Fibroblast of skin of right quadriceps (primary cell): ENCODE measurements at regions not wholly inside any gene's neighbourhood (a gene's known extent, or its start where the extent isn't known, plus 50 kb on each side); places are given as distances from the start of the nearest gene placed in this dataset.

Experiments used
- DNase-seq: peaks from one replicate; pipeline ENCODE4 v3.0.0-alpha.2; 2013

- no peak for DNase-seq
Measured at GRCh38 chr18:72692086-72692485, 147.9 kb upstream of the CBLN2 start.

- DNase-seq, result no peak
Measured at GRCh38 chr18:72687736-72688135, 143.6 kb upstream of the CBLN2 start.

GRCh38 chr18:72675394-72675793 lies 131.3 kb upstream of the CBLN2 start:
- no peak for DNase-seq

DNA sequence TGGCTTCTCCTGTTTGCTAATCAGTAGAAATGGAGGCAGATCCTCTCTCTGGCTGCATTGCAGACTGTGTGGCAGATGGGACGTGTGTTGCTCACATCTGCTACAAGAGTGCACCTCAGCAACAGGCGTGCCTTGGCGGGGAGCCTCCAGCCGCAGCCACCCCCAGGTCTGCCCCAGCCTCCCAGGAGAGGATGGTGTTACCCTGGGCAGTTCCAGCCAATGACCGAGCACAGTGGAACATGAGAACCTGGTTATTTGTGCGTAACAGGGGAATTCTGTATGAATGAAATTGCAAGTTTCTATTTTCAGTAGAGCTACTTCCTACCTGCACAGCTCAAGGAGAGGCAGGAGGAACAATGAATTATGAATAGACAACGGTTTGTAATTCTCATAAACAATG lies 130.6 kb upstream of the CBLN2 start:
- no peak for DNase-seq

DNA sequence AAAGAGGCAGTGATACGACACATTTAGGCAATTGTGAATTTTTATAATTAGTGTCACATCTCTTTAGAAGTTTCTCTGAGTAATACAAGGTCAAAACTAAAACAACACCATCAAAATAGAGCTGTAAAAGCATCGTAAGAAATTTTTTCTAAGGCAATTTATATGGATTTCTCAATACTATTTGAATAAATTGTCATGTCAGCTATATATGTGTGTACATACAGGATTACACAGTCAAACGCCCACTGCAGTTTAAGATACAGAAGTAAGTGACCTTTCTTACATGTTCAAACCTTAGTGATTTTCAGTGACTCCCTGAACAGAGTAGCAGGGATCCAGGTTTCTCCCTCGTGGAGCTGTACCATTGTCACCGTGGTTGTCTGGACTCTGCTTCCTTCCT lies 129.1 kb upstream of the CBLN2 start:
- DNase-seq, result no peak

GRCh38 chr18:72672364-72673184 lies 128.4 kb upstream of the CBLN2 start:
- peak; percentile 24 for DNase-seq

- DNase-seq, result no peak
Measured at GRCh38 chr18:72667932-72668331, 123.8 kb upstream of the CBLN2 start.

GRCh38 chr18:72652990-72653593 lies 109.0 kb upstream of the CBLN2 start:
- DNase-seq, result peak; percentile 3

DNA sequence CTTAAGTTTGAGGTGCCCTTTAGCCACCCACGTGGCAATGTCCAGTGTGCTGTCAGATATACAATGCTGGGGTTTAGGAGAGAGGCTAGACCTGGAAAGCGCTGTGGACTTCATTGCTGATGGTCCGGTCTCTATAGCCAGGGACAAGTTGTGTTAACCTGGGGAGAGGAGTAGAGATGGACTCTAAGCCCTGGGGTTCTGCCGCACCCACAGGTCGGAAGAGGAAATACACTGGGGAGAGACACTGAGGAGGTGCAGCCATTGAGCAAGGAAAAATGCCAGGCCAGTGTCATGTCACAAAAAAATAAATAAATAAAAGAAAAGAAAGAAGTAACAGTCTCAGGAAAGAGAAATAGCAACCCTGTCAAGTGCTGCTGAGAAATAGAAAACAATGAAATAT lies 106.9 kb upstream of the CBLN2 start:
- no peak for DNase-seq

- no peak for DNase-seq
Measured at GRCh38 chr18:72648481-72648960, 104.4 kb upstream of the CBLN2 start.

DNA sequence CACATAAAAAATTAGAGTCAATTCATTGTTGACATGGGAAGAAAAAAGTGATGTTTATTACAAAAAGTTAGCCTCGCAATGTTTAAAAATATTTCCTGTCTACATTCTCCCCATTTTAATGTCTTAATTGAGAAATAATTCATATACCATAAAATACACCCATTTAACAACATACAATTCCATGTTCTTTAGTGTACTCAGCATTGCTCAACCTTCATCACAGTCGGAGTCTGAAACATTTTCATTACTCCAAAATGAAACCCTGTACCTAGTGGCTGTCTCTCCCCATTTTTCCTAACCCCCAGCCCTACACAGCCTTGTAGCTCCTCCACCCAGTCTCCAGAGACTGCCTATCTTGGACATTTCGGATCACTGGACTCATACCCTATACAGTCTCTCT lies 103.9 kb upstream of the CBLN2 start:
- no peak for DNase-seq

DNA sequence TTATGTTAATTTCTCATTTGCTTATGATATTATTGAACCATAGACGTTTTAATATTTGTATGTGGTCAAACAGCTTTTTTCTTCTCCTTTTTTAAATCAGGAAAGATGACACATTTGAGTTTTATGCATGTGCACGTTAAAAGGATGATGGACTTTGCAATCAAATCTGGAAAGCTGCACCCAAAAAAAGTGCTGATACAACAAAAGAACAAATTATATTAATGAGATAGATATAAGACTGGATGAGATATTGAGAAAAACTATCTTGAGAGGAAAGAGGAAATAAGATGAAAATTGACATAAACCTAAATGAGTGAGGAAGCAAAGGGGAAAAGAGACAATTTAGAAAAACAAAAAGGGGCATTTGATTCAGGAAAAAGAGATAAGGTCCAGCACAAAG lies 96.4 kb upstream of the CBLN2 start:
- DNase-seq, result no peak

DNA sequence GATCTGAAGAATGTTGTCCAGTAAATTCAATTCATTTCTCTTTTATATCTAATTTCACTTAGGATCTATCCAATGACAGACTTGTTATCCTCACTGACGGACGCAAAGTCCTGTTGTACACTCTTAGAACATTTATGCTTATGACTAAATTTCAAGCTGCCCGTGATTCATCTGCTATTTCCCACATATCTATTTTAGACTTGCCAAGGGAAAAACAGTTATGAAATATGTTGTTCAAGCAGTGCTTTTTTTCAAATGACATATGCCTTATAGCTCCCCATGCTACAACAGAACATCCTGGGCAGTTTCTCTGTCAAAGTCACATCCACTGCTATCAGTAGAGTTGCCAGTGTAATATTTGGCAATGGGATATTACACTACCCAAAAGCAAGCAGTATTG lies 94.2 kb upstream of the CBLN2 start:
- no peak for DNase-seq

GRCh38 chr18:72637721-72638120 lies 93.6 kb upstream of the CBLN2 start:
- DNase-seq, result no peak

- DNase-seq, result no peak
Measured at GRCh38 chr18:72637299-72637698, 93.2 kb upstream of the CBLN2 start.

GRCh38 chr18:72636611-72637010 lies 92.5 kb upstream of the CBLN2 start:
- no peak for DNase-seq

DNA sequence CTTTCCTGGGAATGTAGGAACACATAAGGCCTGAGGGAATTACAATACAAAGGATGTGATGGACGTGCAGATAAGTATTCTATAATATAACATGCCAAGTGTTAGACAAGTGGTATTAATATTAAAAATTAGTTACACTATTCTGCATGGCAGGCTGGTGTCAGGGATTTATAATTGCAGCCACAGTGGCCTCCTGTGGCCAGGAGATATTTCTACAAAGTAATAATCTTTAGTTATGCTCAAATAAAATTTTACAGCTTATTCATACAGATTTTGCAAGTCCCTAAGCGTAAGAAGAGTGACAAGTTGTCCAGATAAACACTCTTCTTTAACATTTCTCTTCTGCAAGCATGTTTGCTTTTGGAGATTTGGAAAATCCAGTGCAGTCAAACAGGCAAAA lies 90.4 kb upstream of the CBLN2 start:
- no peak for DNase-seq

DNA sequence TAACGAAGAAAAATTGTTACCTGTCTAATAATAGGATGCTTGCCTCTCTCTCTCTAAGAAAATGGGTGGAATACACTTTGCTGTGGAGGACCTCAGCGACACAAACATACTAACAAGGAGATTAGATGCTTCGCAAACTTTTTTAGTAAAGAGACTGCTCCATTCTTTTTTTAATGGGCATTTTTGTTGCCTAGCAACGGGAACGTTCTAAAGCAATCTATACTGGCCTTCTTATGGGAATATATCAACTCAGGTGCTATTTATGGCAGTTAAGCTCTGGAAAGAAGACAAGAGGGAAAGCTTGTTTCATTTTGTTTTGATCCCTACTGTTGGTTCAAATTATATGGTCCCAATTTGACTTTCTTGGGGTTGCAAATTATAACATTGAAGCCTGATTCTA lies 86.8 kb upstream of the CBLN2 start:
- DNase-seq, result no peak

GRCh38 chr18:72623444-72623843 lies 79.3 kb upstream of the CBLN2 start:
- no peak for DNase-seq

DNA sequence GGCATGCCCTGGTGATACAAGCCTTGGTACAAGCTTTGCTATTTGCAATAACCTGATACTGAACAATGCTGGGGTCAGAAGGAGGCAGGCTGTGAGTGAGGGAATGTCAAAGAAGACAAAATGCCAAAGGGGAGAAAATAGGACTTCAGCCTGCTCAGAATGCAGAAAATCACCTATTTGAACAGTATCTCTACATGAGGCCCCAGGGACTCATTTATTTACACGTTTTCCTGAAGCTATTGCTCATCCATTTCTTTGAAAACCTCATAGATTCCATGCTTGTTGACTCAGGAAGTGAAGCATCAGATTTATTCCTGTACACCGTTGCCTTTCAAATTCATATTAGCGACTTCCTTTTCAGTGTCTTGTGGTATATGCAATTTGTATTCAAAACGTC lies 69.4 kb upstream of the CBLN2 start:
- no peak for DNase-seq

GRCh38 chr18:72612894-72613533 lies 68.9 kb upstream of the CBLN2 start:
- DNase-seq, result no peak

- no peak for DNase-seq
Measured at GRCh38 chr18:72605376-72605775, 61.2 kb upstream of the CBLN2 start.

GRCh38 chr18:72601944-72602343 lies 57.8 kb upstream of the CBLN2 start:
- DNase-seq, result no peak

DNA sequence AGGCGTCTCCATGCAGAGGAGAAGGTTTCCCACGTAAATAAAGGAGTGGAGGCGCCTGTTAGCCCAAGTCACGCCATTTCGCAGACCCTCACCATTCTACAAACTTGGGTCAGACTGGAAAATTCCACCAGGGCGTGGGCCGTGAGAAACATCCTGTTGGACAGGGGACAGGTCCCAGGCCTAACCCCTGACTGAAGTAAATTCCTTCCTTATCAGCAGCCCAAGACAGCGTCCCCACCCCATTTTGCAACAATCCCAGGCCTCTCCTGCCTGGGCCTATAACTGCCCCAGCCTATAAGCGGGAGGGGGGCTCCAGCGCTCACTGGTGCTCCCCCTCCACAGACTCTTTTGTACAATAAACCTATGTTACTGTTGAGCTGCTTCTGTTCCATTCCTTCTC lies 57.3 kb upstream of the CBLN2 start:
- no peak for DNase-seq
